ENCODE measurements at regions not wholly inside any gene's neighbourhood (a gene's known extent, or its start where the extent isn't known, plus 50 kb on each side); places are given as distances from the start of the nearest gene placed in this dataset.
"Not testable (repeated sequence)": the region's sequence is repeated elsewhere in the genome, so short reads cannot be mapped to it uniquely, and the experiment has no call there.

- intact Hi-C loops (cut with DNase I), result no loop called here
- H3K36me3 ChIP-seq, result no peaks in the 10 kb centered on the region
Observed at GRCh38 chr1:214753236-214753852, 150.3 kb downstream of the CENPF start.

DNA sequence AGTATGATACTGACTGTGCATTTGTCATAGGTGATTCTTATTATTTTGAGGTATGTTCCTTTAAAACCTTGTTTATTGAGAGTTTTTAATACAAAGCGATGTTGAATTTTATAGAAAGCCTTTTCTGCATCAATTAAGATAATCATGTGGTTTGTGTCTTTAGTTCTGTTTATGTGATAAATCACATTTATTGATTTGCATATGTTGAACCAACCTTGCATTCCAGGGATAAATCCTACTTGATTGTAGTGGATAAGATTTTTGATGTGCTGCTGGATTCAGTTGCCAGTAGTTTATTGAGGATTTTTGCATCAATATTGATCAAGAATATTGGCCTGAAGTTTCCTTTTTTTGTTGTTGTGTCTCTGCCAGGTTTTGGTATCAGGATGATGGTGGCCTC lies 158.0 kb downstream of the CENPF start:
- Histone ChIP-seq H3K9me3 (peaks cover 0 to 13% (median 9%) of the 10 kb centered on the region in 4 donors), H3K36me3 (no peaks in the 10 kb centered on the region), H3K27me3 (no peaks in the 10 kb centered on the region), H3K4me3 (no peak overlapping the region), H3K27ac (no peak overlapping the region), H3K4me1 (no peaks in the 10 kb centered on the region)
- no peak for DNase-seq
- intact Hi-C loops (cut with DNase I), result no loop called here
- WGBS, 2 donors, result 85 to 94% methylated on average over 1 of the region's 1 CpG
- TF ChIP-seq EP300 (IDR thresholded peaks at IDR 0.05) (no peak), POLR2AphosphoS5 (IDR thresholded peaks at IDR 0.05) (no peak), POLR2A (IDR thresholded peaks at IDR 0.05) (no peak)
- TF ChIP-seq, protein P1, sequence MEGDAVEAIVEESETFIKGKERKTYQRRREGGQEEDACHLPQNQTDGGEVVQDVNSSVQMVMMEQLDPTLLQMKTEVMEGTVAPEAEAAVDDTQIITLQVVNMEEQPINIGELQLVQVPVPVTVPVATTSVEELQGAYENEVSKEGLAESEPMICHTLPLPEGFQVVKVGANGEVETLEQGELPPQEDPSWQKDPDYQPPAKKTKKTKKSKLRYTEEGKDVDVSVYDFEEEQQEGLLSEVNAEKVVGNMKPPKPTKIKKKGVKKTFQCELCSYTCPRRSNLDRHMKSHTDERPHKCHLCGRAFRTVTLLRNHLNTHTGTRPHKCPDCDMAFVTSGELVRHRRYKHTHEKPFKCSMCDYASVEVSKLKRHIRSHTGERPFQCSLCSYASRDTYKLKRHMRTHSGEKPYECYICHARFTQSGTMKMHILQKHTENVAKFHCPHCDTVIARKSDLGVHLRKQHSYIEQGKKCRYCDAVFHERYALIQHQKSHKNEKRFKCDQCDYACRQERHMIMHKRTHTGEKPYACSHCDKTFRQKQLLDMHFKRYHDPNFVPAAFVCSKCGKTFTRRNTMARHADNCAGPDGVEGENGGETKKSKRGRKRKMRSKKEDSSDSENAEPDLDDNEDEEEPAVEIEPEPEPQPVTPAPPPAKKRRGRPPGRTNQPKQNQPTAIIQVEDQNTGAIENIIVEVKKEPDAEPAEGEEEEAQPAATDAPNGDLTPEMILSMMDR (IDR thresholded peaks at IDR 0.05), result no peak

More at GRCh38 chr1:214753236-214753852, 150.3 kb downstream of the CENPF start:
- 85 to 88% methylated on average over 26 of the region's 26 CpGs for WGBS, 2 donors
- no peaks in the 10 kb centered on the region for H3K4me1 ChIP-seq
- peaks cover 0 to 5% (median 0%) of the 10 kb centered on the region in 4 donors for H3K9me3 ChIP-seq
- no peak overlapping the region for H3K4me3 ChIP-seq
- H3K27ac ChIP-seq, result no peak overlapping the region
- TF ChIP-seq EP300 (IDR thresholded peaks at IDR 0.05), result no peak
- TF ChIP-seq, protein P1 (IDR thresholded peaks at IDR 0.05), result no peak
- no peak for TF ChIP-seq POLR2A (IDR thresholded peaks at IDR 0.05)
- TF ChIP-seq POLR2AphosphoS5 (IDR thresholded peaks at IDR 0.05), result no peak
- no peaks in the 10 kb centered on the region for H3K27me3 ChIP-seq
- DNase-seq, result no peak

DNA sequence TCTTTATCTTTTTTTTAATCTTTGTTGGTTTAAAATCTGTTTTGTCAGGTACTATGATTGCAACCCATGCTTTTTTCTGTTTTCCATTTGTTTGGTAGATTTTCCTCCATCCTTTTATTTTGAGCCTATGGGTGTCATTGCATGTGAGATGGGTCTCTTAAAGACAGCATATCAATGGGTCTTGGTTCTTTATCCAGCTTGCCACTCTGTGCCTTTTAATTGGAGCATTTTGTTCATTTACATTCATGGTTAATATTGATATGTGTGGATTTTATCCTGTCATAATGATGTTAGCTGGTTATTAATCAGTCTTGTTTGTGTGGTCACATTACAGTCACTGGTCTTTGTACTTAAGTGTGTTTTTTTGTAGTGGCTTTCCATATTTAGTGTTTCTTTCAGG lies 159.9 kb downstream of the CENPF start:
- no peak for TF ChIP-seq POLR2A (IDR thresholded peaks at IDR 0.05)
- no peak for TF ChIP-seq EP300 (IDR thresholded peaks at IDR 0.05)
- no peak for TF ChIP-seq POLR2AphosphoS5 (IDR thresholded peaks at IDR 0.05)
- TF ChIP-seq, protein P1 (IDR thresholded peaks at IDR 0.05), result no peak
- no peaks in the 10 kb centered on the region for H3K36me3 ChIP-seq
- H3K4me1 ChIP-seq, result no peaks in the 10 kb centered on the region
- peaks cover 0 to 13% (median 7%) of the 10 kb centered on the region in 4 donors for H3K9me3 ChIP-seq
- DNase-seq, result no peak
- intact Hi-C loops (cut with DNase I), result no loop called here
- H3K27ac ChIP-seq, result no peak overlapping the region
- no peak overlapping the region for H3K4me3 ChIP-seq
- no peaks in the 10 kb centered on the region for H3K27me3 ChIP-seq

GRCh38 chr1:214764502-214764901 lies 161.5 kb downstream of the CENPF start:
- peaks cover 0 to 13% (median 7%) of the 10 kb centered on the region in 4 donors for H3K9me3 ChIP-seq
- intact Hi-C loops (cut with DNase I), result no loop called here
- H3K4me1 ChIP-seq, result no peaks in the 10 kb centered on the region
- no peak overlapping the region for H3K27ac ChIP-seq
- no peaks in the 10 kb centered on the region for H3K27me3 ChIP-seq
- TF ChIP-seq POLR2AphosphoS5 (IDR thresholded peaks at IDR 0.05), result no peak
- TF ChIP-seq EP300 (IDR thresholded peaks at IDR 0.05), result no peak
- TF ChIP-seq, protein P1 (IDR thresholded peaks at IDR 0.05), result no peak
- no peak for TF ChIP-seq POLR2A (IDR thresholded peaks at IDR 0.05)
- DNase-seq, result no peak
- H3K4me3 ChIP-seq, result no peak overlapping the region
- 79 to 84% methylated on average over 1 of the region's 1 CpG for WGBS, 2 donors
- no peaks in the 10 kb centered on the region for H3K36me3 ChIP-seq

- H3K4me3 ChIP-seq, result no peak overlapping the region
Observed at GRCh38 chr1:214767221-214767620, 164.2 kb downstream of the CENPF start.

DNA sequence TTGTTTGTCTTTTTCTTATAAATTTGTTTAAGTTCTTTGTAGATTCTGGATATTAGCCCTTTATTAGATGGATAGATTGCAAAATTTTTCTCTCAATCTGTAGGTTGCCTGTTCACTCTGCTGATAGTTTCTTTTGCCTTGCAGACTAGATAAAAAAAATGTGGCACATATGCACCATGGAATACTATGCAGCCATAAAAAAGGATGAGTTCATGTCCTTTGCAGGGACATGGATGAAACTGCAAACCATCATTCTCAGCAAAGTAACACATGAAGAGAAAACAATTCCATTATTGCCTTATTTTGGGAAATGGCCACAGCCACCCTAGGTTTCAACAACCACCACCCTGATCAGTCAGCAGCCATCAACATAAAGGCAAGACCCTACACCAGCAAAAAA lies 166.7 kb downstream of the CENPF start:
- intact Hi-C loops (cut with DNase I); H3K27me3 ChIP-seq; H3K9me3 ChIP-seq; DNase-seq; H3K4me3 ChIP-seq; H3K27ac ChIP-seq; H3K36me3 ChIP-seq; H3K4me1 ChIP-seq: not testable (repeated sequence)

More at GRCh38 chr1:214767221-214767620, 164.2 kb downstream of the CENPF start:
- TF ChIP-seq POLR2AphosphoS5 (IDR thresholded peaks at IDR 0.05) (no peak), EP300 (IDR thresholded peaks at IDR 0.05) (no peak), POLR2A (IDR thresholded peaks at IDR 0.05) (no peak)
- TF ChIP-seq, protein P1 (IDR thresholded peaks at IDR 0.05), result no peak
- H3K9me3 ChIP-seq, result peaks cover 0 to 5% (median under 1%) of the 10 kb centered on the region in 4 donors
- no peak overlapping the region for H3K27ac ChIP-seq
- intact Hi-C loops (cut with DNase I), result no loop called here
- H3K27me3 ChIP-seq, result no peaks in the 10 kb centered on the region
- DNase-seq, result no peak
- H3K4me1 ChIP-seq, result no peaks in the 10 kb centered on the region
- no peaks in the 10 kb centered on the region for H3K36me3 ChIP-seq

Data from sigmoid colon (tissue), 6 donors.